ENCODE measurements at regions not wholly inside any gene's neighbourhood (a gene's known extent, or its start where the extent isn't known, plus 50 kb on each side); places are given as distances from the start of the nearest gene placed in this dataset.
A peak's percentile ranks its signal among the peaks of the same experiment; 100 is the strongest.
"Not testable (repeated sequence)": the region's sequence is repeated elsewhere in the genome, so short reads cannot be mapped to it uniquely, and the experiment has no call there.

DNA sequence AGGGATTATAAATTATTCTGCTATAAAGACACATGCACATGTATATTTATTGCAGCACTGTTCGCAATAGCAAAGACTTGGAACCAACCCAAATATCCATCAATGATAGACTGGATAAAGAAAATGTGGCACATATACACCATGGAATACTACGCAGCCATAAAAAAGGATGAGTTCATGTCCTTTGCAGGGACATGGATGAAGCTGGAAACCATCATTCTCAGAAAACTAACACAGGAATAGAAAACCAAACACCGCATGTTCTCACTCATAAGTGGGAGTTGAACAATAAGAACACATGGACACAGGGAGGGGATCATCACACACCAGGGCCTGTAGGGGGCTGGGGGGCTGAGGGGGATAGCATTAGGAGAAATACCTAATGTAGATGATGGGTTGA lies 377.2 kb upstream of the SASH1 start:
- not testable (repeated sequence) for DNase-seq (ENCODE audit: low read depth)

DNA sequence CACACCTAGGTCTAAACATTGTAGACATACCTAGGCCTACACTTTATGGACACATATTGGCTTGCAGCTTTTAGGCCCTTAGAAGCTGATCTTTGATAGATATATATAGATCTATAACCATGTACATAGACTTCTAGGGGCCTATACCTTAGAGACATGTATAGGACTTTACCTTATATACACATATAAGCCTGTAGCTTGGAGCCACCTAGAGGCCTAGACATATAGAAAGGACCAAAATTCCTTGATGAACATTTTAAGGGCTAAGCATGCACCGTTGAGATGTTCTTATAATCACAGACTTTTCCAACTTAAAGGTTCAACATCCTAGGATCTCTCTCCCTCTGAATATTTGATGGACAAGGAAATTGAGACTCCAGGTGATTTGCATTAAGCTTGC lies 371.7 kb upstream of the SASH1 start:
- no peak for DNase-seq (ENCODE audit: low read depth)

- DNase-seq (ENCODE audit: low read depth), result no peak
Measured at GRCh38 chr6:147972448-147972847, 370.2 kb upstream of the SASH1 start.

DNA sequence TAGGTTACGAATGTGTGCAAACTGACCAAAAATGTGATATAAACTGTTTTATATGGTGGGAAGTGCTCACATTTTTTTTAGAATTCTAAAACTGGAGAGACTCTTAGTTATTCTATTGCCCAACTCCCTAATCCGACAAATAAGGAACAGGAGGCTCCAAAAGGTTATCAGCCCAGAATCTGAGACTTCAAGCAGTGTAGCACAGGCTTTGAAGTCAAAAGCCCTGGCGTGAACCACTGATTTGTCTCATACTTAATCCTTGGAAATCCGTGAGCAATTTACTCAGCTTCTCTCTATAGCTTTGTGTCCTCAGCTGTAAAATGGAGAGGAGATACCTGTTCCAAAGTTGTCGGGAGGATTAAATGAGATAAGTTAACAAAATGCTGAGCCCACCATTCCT lies 368.8 kb upstream of the SASH1 start:
- DNase-seq (ENCODE audit: low read depth), result no peak

GRCh38 chr6:147974376-147974775 lies 368.3 kb upstream of the SASH1 start:
- peak; percentile 71 for DNase-seq (ENCODE audit: low read depth)

- no peak for DNase-seq (ENCODE audit: low read depth)
Measured at GRCh38 chr6:147977851-147978465, 364.7 kb upstream of the SASH1 start.

GRCh38 chr6:147979966-147980365 lies 362.7 kb upstream of the SASH1 start:
- no peak for DNase-seq (ENCODE audit: low read depth)

DNA sequence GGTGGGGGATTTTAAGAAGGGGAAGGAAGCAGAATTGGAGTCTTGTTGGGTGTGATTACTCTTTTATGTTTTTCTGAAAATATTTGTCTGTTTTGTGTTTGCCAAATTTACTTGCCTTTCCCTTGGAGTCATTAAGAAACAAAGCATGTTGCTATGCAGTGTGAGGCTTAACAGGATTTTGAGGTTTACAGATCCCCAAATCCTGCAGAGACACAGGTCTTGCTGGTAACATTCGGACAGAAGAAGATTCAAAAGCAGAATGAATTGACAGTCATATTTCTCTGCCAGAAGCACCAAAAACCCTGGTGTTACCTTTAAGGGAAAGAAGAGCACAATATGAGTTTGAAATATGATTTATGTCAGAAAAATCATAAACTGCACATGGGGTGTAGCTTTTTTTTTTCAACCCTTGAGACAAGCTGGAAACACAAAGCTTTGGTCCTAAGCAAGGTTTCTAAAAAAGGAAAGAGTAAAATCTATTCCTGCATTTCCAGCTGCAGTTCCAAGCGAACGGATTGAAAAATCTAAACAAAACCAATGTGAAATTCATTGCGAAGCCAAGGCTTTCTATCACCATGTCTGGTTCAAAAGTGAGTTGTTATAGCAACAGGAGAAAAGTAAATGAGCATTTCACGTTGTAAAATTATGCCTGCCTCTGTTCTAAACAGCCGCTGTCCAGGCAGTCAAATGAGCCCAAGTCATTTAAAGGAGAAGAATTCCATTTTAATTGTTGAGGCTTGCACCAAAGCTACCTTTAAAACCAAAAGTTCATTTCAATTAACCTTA lies 358.9 kb upstream of the SASH1 start:
- DNase-seq (ENCODE audit: low read depth), result no peak

DNA sequence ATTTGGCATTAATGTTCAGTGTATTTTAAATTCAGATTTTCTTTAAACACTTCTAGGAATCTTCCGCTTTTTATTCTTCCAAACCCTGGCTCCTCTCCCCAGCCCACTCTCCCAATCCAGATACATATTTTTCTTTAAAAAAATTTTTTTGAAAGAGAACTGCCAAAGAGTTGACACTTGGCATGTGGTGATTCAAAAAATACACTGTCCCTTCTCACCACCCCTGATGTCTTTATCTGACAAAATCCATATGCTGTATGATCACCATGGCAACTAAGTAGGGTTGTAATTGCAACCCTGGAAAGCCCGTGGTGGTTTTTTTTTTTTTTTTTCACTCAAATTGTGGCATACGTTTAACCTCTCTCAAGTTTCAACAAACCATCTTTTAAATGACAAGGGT lies 355.8 kb upstream of the SASH1 start:
- no peak for DNase-seq (ENCODE audit: low read depth)

- no peak for DNase-seq (ENCODE audit: low read depth)
Measured at GRCh38 chr6:147990159-147990558, 352.5 kb upstream of the SASH1 start.

- DNase-seq (ENCODE audit: low read depth), result no peak
Measured at GRCh38 chr6:147991961-147992360, 350.7 kb upstream of the SASH1 start.

DNA sequence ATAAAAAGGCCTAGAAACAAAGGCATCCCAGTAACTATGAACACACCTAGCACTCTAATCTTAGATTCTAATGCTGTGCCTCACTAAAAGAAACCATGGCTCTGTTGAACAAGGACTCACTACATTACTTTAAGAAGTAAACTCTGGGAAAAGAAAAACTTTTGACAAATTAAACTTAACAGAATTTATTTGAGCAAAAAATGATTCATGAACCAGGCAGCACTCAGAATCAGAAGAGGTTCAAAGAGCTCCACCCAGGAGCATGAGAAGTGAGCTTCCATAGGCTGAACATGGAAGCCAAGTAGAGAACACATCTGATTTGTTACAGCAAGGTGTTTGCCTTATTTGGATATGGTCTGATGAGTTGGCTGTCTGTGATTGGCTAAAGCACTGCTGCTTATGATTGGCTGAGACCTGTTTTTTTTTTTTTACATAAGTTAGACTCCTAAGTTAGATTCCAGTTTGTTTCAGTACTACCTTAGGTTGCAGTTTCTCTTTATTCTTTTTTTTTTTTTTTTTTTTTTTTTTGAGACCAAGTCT lies 343.6 kb upstream of the SASH1 start:
- peak; percentile 7 for DNase-seq (ENCODE audit: low read depth)

- DNase-seq (ENCODE audit: low read depth), result no peak
Measured at GRCh38 chr6:148001844-148002642, 340.6 kb upstream of the SASH1 start.

GRCh38 chr6:148004651-148005050 lies 338.0 kb upstream of the SASH1 start:
- peak; percentile 3 for DNase-seq (ENCODE audit: low read depth)

DNA sequence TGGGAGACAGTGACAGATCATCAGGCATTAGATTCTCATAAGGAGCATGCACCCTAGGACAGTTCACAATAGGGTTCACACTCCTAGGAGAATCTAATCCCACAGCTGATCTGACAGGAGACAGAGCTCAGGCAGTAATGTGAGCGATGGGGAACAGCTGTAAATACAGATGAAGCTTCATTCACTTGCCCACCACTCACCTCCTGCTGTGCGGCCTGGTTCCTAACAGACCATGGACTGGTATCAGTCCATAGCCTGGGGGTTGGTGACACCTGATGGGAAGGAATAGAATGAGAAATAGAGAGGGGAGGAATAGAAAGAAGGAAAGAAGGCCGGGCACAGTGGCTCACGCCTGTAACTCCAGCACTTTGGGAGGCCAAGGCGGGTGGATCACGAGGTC lies 336.8 kb upstream of the SASH1 start:
- DNase-seq (ENCODE audit: low read depth), result no peak

DNA sequence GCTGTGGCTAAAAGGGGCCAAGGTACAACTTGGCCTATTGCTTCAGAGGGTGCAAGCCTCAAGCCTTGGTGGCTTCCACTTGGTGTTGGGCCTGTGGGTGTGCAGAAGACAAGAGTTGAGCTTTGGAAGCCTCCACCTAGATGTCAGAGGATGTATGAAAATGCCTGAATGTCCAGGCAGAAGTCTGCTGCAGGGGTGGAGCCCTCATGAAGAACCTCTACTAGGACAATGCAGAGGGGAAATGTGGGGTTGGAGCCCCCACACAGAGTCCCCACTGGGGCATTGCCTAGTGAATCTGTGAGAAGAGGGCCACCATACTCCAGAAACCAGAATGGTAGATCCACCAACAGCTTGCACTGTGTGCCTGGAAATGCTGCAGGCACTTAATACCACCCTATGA lies 332.1 kb upstream of the SASH1 start:
- DNase-seq (ENCODE audit: low read depth), result not testable (repeated sequence)

DNA sequence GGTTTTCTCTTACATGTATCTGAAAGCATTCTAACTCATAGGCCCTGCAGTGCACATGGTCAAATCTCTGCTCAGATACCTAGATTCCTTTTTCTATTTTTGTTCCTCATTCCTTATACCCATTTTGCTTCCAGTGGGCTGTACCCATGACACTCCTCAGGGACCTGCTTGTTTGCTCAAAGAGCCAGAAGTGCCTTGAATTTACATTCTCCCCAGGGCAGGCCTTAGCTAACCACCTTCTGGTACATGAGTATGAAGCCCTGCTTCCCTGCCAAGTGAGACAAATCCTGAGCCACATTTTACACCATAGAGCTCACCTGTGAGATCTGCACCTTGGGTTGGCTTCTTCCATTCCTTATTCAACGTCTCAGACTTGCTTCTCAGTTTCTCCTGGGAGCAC lies 326.6 kb upstream of the SASH1 start:
- no peak for DNase-seq (ENCODE audit: low read depth)

- DNase-seq (ENCODE audit: low read depth), result no peak
Measured at GRCh38 chr6:148021165-148021564, 321.5 kb upstream of the SASH1 start.

- peak; percentile 41 for DNase-seq (ENCODE audit: low read depth)
Measured at GRCh38 chr6:148021699-148022098, 320.9 kb upstream of the SASH1 start.

- DNase-seq (ENCODE audit: low read depth), result not testable (repeated sequence)
Measured at GRCh38 chr6:148022279-148022678, 320.4 kb upstream of the SASH1 start.

DNA sequence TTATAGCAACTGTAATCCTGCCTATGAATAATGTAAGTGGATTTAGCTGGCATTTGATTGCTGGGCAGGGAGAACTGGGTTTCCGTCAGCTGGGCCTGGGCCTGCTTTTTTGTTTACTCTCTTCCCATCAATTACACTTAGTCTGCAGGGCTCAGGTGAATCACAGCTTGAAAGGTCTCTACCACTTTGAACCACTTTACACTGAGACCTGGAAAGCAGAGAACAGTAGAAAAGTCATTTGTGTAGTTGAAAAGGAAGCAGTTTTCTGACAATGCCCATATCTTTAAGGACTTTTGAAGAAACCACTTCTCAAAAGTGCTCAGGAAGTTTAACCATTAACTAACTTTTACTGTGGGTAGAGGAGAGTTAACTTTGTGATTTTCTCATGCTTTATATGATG lies 315.4 kb upstream of the SASH1 start:
- DNase-seq (ENCODE audit: low read depth), result no peak

GRCh38 chr6:148035806-148036390 lies 306.7 kb upstream of the SASH1 start:
- DNase-seq (ENCODE audit: low read depth), result no peak
